Kidney tubule cell (primary cell): ENCODE measurements at regions not wholly inside any gene's neighbourhood (a gene's known extent, or its start where the extent isn't known, plus 50 kb on each side); places are given as distances from the start of the nearest gene placed in this dataset.
"Not testable (repeated sequence)": the region's sequence is repeated elsewhere in the genome, so short reads cannot be mapped to it uniquely, and the experiment has no call there.

Experiments
- DNase-seq: peaks from one replicate; pipeline ENCODE4 v3.0.0-alpha.2; 2018; ENCODE audit warnings: low spot score

GRCh38 chr10:64576497-64576896 is 1055.3 kb downstream of the REEP3 start:
- no peak for DNase-seq

- not testable (repeated sequence) for DNase-seq
Measured at GRCh38 chr10:64578757-64579156, 1057.6 kb downstream of the REEP3 start.

GRCh38 chr10:64586934-64587503 is 1065.8 kb downstream of the REEP3 start:
- no peak for DNase-seq

GRCh38 chr10:64594072-64594471 is 1072.9 kb downstream of the REEP3 start:
- no peak for DNase-seq

GRCh38 chr10:64598600-64598999 is 1077.4 kb downstream of the REEP3 start:
- DNase-seq, result no peak

GRCh38 chr10:64601298-64601697 is 1080.1 kb downstream of the REEP3 start:
- no peak for DNase-seq

GRCh38 chr10:64617085-64617484 is 1095.9 kb downstream of the REEP3 start:
- peak; percentile 4 for DNase-seq

- DNase-seq, result no peak
Measured at GRCh38 chr10:64619102-64619501, 1097.9 kb downstream of the REEP3 start.

GRCh38 chr10:64626924-64627323 is 1105.7 kb downstream of the REEP3 start:
- no peak for DNase-seq

- no peak for DNase-seq
Measured at GRCh38 chr10:64630534-64630933, 1109.3 kb downstream of the REEP3 start.

GRCh38 chr10:64635906-64636305 is 1114.7 kb downstream of the REEP3 start:
- no peak for DNase-seq

- DNase-seq, result no peak
Measured at GRCh38 chr10:64636461-64636860, 1115.3 kb downstream of the REEP3 start.

GRCh38 chr10:64637939-64638338 is 1116.7 kb downstream of the REEP3 start:
- DNase-seq, result no peak

- DNase-seq, result no peak
Measured at GRCh38 chr10:64648915-64649314, 1127.7 kb downstream of the REEP3 start.

GRCh38 chr10:64658528-64658927 is 1137.3 kb downstream of the REEP3 start:
- DNase-seq, result no peak

GRCh38 chr10:64659311-64659710 is 1138.1 kb downstream of the REEP3 start:
- DNase-seq, result no peak

GRCh38 chr10:64682043-64682442 is 1160.8 kb downstream of the REEP3 start:
- peak; percentile 88 for DNase-seq

GRCh38 chr10:64690194-64690593 is 1169.0 kb downstream of the REEP3 start:
- DNase-seq, result no peak

GRCh38 chr10:64699244-64699643 is 1178.0 kb downstream of the REEP3 start:
- DNase-seq, result no peak

- not testable (repeated sequence) for DNase-seq
Measured at GRCh38 chr10:64702086-64702485, 1180.9 kb downstream of the REEP3 start.

- peak; percentile 42 for DNase-seq
Measured at GRCh38 chr10:64708884-64709681, 1187.9 kb downstream of the REEP3 start.

- DNase-seq, result peak; percentile 50
Measured at GRCh38 chr10:64726466-64726865, 1205.3 kb downstream of the REEP3 start.

- DNase-seq, result peak; percentile 71
Measured at GRCh38 chr10:64731016-64731415, 1209.8 kb downstream of the REEP3 start.
